ENCODE measurements at regions not wholly inside any gene's neighbourhood (a gene's known extent, or its start where the extent isn't known, plus 50 kb on each side); places are given as distances from the start of the nearest gene placed in this dataset.

GRCh38 chr6:14275493-14275851, 157.9 kb downstream of the CD83 start:
- no peak for DNase-seq (ENCODE audit: low read depth)

DNA sequence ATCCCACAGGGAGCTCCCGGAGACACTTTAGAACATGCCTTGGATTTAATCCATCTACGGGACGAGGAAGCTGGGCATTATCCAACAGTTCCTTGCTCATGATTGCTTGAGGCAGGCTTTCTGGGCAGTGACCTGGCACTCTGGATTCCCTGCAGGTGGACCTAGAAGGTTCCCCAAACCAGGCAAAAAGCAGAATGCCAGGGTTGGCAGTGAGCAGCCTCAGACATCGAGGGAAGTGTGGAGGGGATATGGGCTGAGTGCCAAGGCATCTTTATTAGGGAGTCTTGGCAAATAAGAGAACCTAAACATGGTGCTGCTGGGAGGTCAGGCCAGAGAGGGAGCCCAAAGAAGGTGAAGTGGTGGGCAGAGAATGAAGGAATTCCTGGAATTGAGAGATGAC, 158.5 kb downstream of the CD83 start:
- no peak for DNase-seq (ENCODE audit: low read depth)

DNA sequence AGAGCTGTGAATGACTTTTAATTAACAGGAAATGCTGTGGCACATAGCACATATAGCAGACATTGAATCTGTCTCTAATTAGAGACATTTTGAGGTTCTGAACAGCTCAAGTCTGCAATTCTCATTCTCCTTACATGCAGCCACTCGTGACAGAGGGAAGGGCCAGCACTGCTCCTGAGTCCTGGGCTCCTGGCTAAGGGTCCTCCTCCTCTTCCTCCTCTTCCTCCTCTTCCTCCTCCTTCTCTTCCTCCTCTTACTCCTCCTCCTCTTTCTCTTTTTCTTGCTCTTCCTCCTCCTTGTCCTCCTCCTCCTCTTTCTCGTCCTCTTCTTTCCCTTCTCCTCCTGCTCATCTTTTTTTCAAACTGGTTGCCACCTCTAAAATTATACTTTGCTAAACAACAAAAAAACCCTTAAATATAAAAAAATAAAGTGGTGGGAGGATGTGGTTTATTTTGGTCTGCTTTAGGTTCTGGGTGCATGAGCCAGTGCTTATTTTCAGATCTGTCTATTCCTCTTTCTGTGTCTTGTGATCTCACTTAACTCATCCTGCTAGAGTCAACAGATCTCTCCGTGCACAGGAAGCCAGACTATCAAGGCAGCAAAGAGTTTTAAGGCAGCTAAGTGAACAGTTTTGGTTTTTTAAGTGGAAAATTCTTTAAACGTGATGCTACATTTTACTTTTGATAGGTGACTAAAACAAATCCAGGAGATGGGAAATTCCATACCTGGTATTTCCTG, 159.3 kb downstream of the CD83 start:
- no peak for DNase-seq (ENCODE audit: low read depth)

GRCh38 chr6:14277405-14277930, 159.9 kb downstream of the CD83 start:
- no peak for DNase-seq (ENCODE audit: low read depth)

- no peak for DNase-seq (ENCODE audit: low read depth)
Measured at GRCh38 chr6:14278006-14278405, 160.4 kb downstream of the CD83 start.

DNA sequence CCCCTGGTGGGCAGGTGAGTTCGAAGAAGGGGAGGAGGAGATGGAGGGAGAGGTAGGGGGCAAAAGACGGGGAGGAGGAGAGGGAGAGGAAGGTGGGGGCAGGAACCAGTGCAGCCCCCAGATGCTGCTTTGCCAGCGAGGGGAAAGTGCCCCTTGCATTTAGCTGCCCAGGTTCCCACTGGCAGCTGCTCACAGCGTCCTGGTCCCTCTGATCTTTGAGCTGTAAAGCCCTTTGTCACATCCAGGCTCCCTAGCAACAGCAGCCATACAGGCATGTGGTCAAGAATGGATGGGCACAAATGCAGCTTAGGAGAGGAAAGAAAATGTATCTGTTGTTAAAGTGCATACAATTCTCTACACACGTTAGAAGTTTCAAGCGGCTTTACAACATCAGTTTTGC, 160.9 kb downstream of the CD83 start:
- no peak for DNase-seq (ENCODE audit: low read depth)

DNA sequence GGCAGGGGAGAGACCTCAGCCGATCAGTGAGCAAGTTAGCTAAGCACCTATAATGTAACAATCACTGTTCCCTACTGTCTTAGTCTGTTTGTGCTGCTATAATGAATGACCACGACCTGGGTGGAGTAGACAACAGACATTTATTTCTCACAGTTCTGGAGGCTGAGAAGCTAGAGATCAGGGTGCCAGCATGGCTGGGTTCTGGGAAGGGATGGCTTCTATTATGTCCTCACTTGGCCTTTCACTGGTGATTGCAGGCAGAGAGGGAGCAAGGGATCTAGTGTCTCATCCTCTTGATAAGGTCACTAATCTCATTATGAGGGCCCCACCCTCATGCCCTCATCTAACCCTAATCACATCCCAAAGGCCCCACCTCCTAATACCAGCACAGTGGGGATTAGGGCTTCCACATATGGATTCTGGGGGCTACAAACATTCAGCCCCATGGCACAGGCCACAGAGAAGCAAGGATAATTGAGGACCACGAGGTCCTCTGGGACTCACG, 162.5 kb downstream of the CD83 start:
- no peak for DNase-seq (ENCODE audit: low read depth)

DNA sequence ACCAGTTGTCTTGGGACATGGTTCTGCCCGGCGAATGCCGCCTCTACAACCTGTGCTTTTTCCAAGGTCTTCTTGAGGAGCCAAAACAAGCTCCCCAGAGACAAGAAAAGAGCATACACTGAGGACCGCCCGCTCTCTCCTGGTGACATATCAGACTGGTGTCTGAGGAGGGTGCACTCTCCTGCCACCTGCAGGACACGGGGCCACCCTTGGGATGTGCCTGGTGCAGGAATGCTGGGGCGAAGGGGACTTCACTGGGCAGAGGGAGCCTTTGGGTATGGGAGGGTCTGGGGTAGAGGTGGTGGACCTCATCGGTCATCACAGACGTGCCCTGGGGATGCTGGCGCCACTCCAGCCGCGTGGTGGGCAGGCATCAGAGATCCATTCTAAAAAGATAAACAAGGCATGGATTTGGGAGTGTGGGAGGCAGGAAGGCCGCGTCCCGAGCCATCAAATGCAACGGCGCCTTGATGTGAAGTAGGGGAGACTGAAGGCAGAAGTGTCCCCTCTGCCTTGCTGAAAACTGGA, 163.3 kb downstream of the CD83 start:
- DNase-seq (ENCODE audit: low read depth), result no peak

GRCh38 chr6:14281811-14282660, 164.5 kb downstream of the CD83 start:
- no peak for DNase-seq (ENCODE audit: low read depth)

GRCh38 chr6:14282854-14283505, 165.4 kb downstream of the CD83 start:
- no peak for DNase-seq (ENCODE audit: low read depth)

DNA sequence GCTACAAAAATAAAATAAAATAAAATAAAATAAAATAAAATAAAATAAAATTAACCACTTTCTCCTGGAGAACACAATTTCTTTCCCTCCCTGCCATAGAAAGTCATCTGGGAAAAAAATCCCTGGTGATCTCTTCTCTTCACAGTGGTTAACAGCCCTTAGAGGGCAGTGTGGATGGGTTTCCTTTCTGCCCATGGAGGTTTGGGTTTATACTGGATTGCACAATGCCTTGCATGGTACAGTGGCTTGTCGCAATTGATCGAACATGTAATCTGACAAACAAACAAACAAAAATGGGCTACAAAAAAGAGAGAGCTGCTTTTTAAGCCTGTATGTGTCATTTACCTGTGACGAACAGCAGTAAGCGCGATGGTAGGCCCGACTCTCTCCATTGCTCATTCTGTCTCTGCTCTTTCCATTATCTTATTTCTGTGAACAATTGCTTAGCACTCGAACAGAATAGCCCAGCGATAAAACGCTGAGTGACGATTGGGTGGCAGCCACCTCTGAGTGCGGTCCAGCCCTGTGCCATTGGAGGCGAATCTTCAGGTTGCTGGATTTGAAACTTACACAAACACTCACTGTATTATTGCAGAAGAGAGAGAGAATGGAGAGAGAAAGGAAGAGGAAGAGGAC, 166.1 kb downstream of the CD83 start:
- DNase-seq (ENCODE audit: low read depth), result no peak

DNA sequence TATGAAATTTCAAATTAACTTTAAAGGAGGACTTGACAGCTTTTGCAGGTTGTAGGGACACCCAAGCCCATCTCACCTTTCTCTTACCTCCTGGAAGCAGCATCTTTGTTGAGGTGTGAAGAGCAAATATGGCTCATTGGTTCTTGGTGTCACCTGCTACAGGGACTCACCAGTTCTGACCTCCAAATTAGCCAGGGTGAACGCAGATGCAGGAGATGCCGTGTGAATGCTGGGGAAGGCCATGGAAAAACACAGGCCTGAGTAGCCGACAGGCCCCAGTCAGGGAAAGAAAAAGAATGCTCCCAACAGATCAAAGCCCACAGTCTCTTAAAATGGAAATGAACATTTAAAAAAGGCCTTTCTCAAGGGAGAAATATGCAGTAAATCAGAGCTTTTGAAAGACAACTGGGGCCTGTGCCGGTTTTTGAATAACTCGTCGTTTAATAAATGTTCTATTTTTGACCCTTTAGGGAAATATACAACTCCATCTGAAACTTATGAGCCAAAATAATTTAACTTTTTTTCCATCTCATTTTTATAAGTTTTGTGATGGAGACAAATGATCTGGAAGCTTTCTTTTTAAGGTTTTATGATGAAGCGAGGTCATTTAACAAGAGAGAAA, 167.5 kb downstream of the CD83 start:
- no peak for DNase-seq (ENCODE audit: low read depth)

DNA sequence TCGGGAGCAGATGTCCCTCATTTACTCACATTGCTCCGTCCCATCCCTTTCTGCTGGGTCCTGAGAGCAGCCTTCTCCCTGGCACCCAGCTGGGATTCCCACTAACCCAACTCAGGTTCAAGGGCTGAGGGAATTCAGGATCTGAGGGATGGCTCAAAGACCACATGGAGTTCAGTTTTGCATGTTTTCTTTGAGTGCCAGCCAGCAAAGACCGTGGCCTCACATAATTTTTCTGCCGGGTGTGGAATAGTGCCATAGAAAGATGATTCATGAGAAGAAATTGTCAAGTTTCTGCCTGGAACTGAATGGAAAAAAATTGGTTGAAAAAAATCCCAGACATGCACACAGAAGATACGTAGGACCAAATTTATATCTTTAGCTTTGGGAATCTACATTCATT, 168.6 kb downstream of the CD83 start:
- no peak for DNase-seq (ENCODE audit: low read depth)

- DNase-seq (ENCODE audit: low read depth), result no peak
Measured at GRCh38 chr6:14286634-14287428, 169.3 kb downstream of the CD83 start.

- no peak for DNase-seq (ENCODE audit: low read depth)
Measured at GRCh38 chr6:14287707-14288106, 170.1 kb downstream of the CD83 start.

DNA sequence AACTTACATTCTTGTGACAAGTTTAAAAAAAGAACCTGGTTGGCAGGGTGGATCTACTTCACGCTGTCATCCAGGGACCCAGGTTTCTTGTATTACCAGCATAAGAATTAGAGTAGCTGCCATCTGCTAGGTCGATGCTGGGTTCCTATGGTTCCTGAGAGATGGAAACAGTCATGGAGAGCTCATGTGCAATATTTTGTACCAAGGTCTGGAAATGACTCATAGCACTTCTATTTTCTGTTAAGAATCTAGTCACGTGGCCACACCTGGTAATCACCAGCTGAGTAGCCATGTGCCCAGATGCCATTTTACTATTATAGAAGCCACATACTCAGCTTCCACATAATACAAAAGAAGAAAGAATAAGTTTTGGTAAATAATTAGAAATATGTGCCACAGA, 171.3 kb downstream of the CD83 start:
- no peak for DNase-seq (ENCODE audit: low read depth)

DNA sequence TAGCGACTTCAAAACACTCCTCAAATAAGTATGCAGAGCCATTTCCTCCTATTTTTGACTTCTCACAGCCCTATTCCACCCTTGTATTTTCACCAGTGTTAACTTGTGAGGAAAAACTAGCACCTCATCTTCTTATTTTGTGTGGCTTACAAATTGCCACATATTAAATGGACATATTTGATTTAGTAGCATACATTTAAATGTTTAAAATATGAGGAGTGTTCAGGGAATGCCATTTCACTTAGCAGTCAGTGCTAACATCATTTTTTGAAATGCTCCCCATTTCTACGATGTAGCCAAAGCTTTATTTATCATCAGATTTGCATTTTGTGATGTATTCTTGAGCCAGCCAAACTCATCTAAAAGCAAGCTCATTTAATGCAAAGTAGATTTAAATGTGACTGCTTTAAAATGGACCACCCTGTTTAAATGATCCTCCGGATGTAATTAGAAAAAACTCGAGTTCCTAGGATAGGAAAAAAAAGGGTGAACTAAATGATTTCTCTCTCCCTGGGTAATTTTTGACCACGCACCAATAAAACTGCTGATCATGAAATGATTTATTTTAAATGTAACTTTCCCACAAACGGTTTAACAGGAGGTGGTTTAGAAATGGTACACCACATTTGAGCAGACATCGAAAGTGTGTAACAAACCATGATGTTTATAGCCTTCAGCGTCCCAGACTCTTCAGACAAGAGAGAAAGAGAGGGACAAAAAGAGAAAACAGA, 172.6 kb downstream of the CD83 start:
- DNase-seq (ENCODE audit: low read depth), result no peak

DNA sequence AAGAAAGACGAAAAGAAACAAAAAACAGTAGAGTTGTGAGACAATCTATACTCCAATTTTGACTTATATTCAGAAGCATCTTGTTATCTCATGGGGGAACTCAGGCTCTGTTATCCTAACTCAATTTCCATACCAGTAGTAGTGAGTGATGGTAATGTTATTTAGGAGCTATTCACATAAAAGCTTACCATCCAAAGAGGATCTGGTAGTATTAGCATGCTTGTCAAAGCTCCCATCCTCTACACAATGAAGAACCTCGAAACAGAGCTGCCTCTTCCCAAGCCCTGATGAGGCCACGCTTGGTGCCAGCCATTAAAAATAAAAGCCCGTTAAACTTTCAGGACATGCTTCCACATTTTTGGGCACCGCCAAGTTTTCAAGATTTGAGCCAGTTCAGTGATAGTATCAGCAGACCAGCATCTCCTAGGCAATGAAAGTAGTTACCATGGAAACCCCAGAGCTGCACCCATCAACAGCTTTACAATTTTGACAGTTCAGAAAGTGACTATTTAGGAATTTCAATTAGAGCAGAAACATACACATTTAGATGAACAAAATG, 173.3 kb downstream of the CD83 start:
- DNase-seq (ENCODE audit: low read depth), result no peak

DNA sequence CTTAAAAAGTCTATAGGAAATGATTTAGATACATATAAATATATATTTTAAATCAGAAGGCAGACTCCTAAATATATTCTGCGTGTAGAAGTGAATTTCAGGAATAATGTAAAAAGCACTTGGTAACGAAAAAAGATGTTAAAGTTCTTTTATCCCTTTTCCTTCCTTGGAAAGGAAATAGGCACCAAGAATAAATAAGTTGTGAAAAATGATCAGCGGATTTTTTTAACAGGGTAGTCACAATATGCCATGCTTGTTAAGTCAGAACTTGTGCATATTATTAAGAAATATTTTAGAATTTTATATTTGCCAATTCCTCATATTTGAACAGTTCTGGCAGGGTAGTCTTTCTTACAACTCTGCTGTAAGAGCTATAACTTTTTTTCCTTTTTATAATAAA, 173.8 kb downstream of the CD83 start:
- DNase-seq (ENCODE audit: low read depth), result no peak

DNA sequence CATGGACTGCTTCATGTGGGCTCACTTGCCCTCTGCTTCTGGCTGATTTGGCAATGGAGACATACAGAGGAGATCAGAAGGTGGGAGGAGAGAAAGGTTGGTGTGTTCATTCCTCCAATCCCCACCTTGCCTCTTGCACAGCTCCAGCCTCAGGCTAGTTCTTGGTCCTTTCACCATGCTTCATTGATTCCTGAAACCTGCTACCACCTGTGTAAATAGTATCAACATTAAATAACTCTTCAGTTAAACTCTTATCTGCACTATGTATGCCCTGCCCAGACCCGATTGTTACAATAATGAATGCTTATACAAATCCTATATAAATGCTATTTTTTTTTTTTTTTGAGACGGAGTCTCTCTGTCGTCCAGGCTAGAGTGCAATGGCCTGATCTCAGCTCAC, 174.5 kb downstream of the CD83 start:
- no peak for DNase-seq (ENCODE audit: low read depth)

All from stimulated activated CD8-positive, alpha-beta memory T cell treated with anti-CD3 and anti-CD28 coated beads, Interleukin-7, amount 100 ng/mL, for 24 hours (primary cell).